ENCODE measurements at regions not wholly inside any gene's neighbourhood (a gene's known extent, or its start where the extent isn't known, plus 50 kb on each side); places are given as distances from the start of the nearest gene placed in this dataset.
"Not testable (repeated sequence)": the region's sequence is repeated elsewhere in the genome, so short reads cannot be mapped to it uniquely, and the experiment has no call there.

GRCh38 chr3:95586754-95587153, 1227.6 kb upstream of the EPHA6 start:
- no peak for DNase-seq

- DNase-seq, result not testable (repeated sequence)
These were observed 1226.8 kb upstream of the EPHA6 start for GRCh38 chr3:95587641-95588040.

DNA sequence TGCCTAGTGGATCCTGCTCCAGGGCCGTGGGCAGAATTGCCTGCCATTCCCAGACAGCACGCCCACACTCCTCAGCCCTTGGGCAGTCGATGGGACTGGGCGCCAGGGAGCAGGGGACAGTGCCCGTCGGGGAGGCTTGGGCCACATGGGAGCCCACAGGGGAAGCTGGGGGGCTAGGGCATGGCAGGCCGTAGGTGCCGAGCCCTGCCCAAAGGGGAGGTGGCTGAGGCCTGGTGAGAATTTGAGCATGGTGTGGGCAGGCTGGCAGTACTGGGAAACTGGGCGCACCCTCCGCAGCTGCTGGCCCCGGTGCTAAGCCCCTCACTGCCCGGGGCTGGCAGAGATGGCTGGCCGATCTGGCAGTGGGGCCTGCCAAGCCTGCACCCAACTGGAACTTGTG, 1225.9 kb upstream of the EPHA6 start:
- DNase-seq, result no peak

GRCh38 chr3:95595416-95596075, 1218.8 kb upstream of the EPHA6 start:
- DNase-seq, result no peak

DNA sequence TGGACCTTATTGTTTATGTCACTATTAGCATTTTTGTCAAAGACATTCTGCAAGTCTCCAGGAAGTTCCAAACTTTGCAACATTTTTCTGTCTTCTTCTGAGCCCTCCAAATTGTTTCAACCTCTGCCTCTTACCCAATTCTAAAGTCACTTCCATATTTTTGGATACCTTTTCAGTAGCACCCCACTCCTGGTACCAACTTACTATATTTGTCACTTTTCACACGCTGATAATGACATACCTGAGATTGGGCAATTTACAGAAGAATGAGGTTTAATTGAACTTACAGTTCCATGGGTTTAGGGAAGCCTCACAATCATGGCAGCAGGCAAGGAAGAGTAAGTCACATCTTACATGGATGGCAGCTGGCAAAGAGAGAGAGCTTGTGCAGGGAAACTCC, 1206.5 kb upstream of the EPHA6 start:
- no peak for DNase-seq

DNA sequence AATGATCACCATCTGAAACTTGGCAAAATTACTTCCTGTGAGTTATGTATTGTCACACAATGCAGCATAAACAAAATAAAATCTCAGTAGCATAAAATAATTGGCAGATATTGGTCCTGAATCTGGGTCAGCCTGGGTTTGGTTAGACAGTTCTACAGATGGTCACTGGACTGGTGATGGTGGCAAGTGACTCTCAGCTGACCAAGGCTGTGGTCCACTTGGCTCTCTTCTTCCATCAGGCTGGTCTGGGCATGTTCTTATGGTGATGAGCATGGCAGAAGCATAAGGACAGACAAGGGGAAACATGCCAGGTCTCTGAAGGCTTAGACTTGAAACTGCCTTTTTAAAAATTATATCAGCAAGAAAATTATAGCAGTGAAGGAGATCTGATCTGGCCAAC, 1205.0 kb upstream of the EPHA6 start:
- DNase-seq, result no peak

- DNase-seq, result no peak
These were observed 1201.8 kb upstream of the EPHA6 start for GRCh38 chr3:95612611-95613010.

- no peak for DNase-seq
These were observed 1200.4 kb upstream of the EPHA6 start for GRCh38 chr3:95613993-95614392.

- DNase-seq, result peak; percentile 19
These were observed 1198.6 kb upstream of the EPHA6 start for GRCh38 chr3:95615592-95616310.

DNA sequence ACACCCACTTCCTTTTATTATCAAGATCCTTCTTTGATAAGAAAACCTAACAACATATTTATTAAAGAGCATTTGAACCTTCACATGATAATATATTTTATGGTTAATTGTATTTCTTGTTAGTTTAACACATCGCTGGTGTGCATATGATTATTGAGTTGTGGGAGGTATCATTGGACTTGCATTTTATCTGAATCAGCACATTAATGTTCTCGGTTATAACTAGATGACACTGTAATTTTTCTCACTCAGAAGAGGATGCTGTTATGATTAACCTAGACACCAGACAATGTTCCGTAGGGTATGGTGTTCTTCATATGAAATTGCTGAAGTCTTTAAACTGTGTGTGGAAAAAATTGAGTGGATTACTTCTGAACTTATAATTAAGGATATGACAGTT, 1188.3 kb upstream of the EPHA6 start:
- no peak for DNase-seq

- no peak for DNase-seq
These were observed 1187.1 kb upstream of the EPHA6 start for GRCh38 chr3:95627293-95627692.

- no peak for DNase-seq
These were observed 1186.7 kb upstream of the EPHA6 start for GRCh38 chr3:95627697-95628096.

DNA sequence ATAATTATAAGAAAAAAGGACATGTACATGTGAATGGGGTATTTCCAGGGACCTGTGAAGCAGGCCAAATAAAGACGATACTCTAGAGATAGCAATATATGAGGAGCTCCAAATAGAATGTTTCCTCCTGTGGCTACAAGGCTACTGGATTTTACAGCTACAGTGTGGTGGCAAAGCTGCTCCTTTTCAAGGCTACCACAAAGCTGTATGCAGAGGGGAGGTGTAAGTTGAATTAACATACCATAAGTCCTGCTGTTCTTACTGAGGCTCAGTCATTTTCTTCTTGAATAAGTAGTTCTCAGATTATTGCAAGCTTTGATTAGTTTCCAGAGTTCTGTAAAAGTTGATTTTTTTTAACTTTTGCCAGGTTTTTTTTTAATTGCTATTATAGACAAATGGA, 1184.6 kb upstream of the EPHA6 start:
- DNase-seq, result no peak

DNA sequence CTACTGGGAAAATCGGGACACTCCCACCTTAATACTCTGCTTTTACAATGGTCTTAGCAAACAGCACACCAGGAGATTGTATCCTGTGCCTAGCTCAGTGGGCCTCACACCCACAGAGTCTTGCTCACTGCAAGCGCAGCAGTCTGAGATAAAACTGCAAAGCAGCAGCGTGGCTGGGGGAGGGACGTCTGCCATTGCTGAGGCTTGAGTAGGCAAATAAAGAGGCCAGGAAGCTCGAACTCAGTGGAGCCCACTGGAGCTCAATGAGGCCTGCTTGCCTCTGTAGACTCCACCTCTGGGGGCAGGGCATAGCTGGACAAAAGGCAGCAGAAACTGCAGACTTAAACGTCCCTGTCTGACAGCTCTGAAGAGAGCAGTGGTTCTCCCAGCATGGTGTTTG, 1169.1 kb upstream of the EPHA6 start:
- DNase-seq, result no peak

DNA sequence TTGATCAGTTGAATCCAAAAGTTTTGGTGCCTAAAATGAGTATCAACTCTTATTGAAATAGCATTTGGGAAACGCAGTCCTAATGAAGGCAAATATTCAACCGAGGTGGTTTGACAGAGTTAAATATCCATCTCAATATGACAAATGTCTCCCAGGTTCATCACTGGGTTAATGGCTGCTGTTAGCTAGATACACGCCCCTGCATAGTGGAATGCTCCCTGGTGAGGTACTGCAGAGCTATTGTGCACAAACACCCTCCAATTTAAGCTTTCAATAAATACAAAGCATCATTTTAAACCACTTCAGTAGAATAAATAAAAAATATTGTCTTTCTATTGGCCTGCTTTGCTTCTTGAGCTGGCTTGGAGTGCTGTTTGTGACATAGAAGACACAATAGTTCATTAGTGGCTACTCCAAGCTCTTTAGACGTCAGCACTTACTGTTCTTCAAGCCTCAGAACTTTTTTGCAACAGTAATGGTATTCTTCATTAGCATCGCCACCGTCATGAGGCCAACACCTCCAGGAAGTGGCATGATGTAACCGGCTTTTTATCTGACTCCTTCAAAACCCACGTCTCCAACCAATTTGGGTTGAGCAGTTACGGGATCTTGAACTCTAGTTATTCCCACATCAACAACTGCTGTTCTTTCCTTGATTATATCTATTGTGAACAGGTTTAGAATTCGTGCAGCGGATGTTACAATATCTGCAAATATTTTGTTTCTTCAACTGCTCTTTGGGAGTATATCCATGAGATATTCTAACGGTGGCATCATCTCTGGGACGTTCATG, 1159.6 kb upstream of the EPHA6 start:
- no peak for DNase-seq

DNA sequence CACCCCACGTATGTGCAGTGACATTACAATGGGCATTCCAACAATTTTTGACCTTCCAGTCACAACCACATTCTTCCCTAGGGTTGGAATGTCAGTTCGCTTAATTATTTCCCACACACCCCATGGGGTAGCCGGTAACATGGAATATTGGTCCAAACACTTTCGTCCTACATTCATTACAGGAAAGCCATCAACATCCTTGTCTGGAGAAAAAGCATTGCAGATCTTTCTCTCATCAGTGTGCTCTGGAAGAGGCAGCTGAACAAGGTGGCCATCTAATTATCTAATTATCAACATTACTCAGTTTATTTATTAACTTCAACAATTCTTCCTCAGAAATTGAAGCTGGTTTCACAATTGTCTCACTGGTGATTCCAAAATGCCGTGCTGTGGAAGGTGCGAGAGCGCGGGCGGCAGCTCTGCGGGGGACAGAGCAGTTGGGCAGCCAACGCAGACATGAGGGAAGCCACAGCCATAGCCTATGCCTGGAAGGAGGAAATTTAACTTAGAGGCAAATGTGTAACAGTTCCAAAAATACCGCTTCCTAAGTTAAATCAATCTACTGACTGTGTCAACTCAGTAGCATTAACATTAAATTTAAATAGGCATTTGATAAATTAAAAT, 1158.9 kb upstream of the EPHA6 start:
- DNase-seq, result no peak

DNA sequence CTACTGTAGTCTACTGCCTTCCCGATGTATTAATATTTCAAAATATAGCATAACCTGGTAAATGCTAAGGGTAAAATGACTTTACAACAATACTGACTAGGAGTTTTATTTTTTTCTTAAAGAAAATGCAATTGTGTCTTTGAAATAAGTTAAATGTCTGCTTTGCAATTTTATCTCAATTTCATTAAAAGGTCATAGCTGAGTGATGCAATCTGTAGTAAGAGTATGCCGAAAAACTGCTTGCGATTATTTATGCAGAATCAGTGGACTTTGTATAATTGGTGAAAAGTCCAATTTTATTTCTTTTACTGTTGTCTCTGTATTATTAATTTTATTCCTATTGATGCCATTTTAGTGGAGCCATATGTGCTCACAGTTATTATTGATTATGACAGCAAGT, 1143.6 kb upstream of the EPHA6 start:
- DNase-seq, result no peak

DNA sequence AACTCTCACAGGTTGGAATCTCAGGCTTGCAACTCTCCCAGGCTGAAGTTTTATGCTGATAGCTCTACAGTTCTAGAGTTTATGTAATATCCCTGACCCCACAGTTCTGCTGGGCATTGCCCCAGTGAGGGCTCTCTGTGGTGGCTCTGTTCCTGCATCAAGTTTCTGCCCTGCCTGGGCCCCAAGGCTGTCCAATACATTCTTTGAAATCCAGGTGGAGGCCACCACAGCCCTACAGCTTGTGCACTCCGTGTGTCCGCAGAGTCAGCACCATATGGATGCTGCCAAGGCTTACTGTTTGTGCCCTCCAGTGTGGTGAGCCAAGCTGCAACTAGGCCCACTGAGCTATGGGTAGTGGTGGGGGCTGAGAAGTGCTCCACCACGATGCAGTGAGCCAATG, 1141.2 kb upstream of the EPHA6 start:
- no peak for DNase-seq

GRCh38 chr3:95705786-95706418, 1108.5 kb upstream of the EPHA6 start:
- DNase-seq, result no peak

DNA sequence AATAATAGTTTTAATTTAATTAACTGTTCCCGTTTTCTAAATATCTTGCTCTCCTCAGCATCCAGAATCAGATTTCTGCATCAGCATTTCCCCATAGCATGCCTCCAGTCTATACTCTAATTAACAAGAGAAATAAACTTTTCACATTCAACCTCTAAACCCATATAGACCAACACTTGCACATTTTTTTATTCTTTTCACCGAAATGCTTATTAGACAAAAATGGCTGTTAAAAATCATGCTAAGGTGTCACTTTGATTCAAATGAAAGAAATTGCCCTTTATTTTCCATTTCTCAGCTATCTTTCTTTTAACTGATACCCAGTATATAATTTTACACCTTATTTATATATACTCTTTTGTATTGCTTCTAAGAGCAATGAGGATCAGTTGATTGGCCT, 1107.1 kb upstream of the EPHA6 start:
- no peak for DNase-seq

- DNase-seq, result no peak
These were observed 1103.7 kb upstream of the EPHA6 start for GRCh38 chr3:95710684-95711083.

DNA sequence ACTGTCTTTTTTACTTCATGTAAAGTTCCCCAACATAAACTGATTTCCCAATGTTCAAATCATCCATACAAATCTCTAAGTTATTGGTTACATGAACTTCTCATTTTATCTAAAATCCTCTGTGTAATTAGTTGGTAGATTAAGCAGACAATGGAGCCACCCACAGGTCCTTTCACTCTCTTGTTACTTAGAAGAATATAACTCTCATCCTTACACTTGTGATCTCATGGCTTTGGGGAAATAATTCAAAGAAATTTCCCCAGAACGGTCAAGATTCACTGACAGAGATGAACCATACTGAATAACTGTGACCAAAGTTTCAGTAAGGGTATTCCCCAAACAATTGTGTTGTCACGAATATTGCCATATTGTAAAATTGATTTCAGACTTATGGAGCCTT, 1102.6 kb upstream of the EPHA6 start:
- DNase-seq, result no peak

DNA sequence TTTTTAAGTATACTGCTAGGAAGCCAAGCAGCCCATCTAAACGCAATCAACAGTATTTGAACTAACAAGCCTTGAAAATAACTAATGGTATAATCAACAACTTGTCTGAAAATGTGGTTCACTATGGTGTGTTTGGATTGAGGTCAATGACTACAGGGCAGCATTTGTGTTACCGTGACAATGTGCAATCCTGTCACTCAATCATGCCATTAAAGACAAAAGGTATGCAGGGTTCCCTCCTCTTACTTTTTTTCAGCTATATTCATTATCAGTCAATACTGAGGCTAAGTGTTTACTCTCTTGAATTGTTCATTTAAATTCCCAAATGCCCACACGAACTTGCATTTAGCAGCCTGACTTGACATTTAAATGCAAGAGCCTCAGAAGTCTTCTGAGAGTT, 1099.3 kb upstream of the EPHA6 start:
- DNase-seq, result no peak
